Neural progenitor cell (in vitro differentiated cells): ENCODE measurements at regions not wholly inside any gene's neighbourhood (a gene's known extent, or its start where the extent isn't known, plus 50 kb on each side); places are given as distances from the start of the nearest gene placed in this dataset.

Experiments used
- EZH2 ChIP-seq: fragments of 200-600 bp; sonication (generic); IDR thresholded peaks from 2 replicates; pipeline ENCODE4 v1.6.1; 2017; ENCODE audit warnings: antibody characterized with exemption, mild to moderate bottlenecking, moderate library complexity
- EZH2phosphoT487 ChIP-seq: fragments of 200-600 bp; sonication (generic); IDR thresholded peaks from 2 replicates; pipeline ENCODE4 v1.6.1; 2017; ENCODE audit warnings: antibody characterized with exemption
- TF ChIP-seq, protein P1 (sequence below): fragments of 200-600 bp; sonication (generic); IDR thresholded peaks from 2 replicates; pipeline ENCODE4 v1.5.1; 2017; ENCODE audit warnings: antibody characterized with exemption, mild to moderate bottlenecking

DNA sequence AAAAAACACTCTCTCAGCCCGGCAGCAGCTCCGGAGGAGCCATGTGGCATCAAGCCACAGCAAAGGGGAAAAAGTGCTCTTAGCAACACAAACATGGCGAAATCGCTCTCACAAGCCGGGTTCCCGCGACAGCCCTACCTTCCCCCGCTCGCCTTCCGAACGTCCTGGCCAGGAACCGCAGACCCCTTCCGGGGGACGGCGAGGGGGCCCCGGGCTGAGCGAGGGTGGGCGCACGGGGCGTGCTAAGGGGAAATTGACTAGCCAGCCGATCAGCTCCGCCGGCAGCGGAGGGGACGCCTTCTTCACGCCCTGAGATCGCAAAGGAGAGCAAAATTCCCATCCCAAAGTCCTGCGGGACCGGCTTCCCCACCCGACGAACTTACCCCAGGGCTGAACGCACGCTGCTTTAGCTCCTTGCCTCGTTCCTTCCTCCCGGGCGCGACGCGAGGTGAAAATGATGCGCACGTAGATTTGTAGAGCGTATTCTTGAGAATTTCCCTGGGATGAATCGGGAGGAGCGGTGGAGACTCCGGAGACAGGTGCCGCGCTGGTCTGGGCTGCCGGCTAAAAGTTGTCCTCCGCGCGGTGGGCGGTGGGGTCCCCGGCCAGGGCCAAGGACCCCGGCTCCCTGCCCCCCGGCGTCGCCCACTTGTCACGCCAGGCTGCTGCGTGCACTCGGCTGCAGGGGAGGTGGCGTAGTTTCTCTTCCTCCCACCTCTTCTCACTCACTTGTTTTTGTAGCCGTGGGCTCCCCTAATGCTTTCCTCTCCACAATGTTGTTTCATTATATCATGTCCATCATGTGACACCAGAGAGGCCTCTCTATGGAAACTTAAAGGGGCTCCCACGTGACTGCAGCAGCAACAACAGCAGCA lies 220.1 kb upstream of the MKLN1 start:
- TF ChIP-seq, protein P1, sequence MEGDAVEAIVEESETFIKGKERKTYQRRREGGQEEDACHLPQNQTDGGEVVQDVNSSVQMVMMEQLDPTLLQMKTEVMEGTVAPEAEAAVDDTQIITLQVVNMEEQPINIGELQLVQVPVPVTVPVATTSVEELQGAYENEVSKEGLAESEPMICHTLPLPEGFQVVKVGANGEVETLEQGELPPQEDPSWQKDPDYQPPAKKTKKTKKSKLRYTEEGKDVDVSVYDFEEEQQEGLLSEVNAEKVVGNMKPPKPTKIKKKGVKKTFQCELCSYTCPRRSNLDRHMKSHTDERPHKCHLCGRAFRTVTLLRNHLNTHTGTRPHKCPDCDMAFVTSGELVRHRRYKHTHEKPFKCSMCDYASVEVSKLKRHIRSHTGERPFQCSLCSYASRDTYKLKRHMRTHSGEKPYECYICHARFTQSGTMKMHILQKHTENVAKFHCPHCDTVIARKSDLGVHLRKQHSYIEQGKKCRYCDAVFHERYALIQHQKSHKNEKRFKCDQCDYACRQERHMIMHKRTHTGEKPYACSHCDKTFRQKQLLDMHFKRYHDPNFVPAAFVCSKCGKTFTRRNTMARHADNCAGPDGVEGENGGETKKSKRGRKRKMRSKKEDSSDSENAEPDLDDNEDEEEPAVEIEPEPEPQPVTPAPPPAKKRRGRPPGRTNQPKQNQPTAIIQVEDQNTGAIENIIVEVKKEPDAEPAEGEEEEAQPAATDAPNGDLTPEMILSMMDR: no peak
- no peak for TF ChIP-seq EZH2
- no peak for TF ChIP-seq EZH2phosphoT487
